ENCODE measurements at regions not wholly inside any gene's neighbourhood (a gene's known extent, or its start where the extent isn't known, plus 50 kb on each side); places are given as distances from the start of the nearest gene placed in this dataset.

DNA sequence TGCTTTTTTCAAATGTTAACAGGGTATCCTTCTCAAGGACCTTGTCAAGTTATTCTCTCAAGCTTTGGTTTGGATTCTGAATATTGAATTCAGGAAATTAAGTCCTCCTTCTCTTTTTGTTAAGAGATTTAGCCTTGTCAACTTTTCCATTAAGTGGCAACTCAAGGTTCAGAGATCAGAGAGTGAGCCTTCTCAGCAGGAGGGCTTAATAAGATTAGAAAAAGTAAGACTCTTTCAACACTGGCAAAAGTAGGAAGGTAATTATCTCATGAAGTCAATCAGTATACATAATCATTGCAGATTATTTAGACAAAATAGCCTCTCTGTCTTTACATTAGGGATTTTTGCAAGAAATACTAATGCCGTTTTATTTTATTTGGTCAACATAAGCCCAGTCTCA is 330.7 kb downstream of the KIF2B start:
- TF ChIP-seq, protein P1, sequence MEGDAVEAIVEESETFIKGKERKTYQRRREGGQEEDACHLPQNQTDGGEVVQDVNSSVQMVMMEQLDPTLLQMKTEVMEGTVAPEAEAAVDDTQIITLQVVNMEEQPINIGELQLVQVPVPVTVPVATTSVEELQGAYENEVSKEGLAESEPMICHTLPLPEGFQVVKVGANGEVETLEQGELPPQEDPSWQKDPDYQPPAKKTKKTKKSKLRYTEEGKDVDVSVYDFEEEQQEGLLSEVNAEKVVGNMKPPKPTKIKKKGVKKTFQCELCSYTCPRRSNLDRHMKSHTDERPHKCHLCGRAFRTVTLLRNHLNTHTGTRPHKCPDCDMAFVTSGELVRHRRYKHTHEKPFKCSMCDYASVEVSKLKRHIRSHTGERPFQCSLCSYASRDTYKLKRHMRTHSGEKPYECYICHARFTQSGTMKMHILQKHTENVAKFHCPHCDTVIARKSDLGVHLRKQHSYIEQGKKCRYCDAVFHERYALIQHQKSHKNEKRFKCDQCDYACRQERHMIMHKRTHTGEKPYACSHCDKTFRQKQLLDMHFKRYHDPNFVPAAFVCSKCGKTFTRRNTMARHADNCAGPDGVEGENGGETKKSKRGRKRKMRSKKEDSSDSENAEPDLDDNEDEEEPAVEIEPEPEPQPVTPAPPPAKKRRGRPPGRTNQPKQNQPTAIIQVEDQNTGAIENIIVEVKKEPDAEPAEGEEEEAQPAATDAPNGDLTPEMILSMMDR (IDR thresholded peaks at IDR 0.05): no peak
- TF ChIP-seq POLR2A (IDR thresholded peaks at IDR 0.05): no peak

All from lower leg skin (tissue), 3 donors.